ENCODE measurements at regions not wholly inside any gene's neighbourhood (a gene's known extent, or its start where the extent isn't known, plus 50 kb on each side); places are given as distances from the start of the nearest gene placed in this dataset.

DNA sequence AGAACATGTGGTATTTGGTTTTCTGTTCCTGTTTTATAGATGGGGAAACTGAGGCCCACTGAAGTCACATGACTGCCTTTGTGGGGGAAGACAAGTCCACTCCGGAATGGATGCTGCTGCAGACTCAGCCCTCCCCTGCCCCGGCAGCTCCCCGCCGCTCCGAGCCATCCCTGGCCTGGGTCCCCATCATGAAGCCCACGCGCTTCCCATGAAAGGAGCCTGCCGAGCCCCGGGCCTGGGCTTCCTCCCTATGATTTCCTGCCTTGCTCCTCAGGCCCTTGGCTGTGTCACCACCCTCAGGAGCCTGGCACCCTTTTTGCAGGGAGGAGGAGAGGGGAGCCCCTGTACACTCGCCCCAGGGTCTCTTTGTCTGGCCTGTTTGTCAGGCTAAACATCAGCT, 125.3 kb upstream of the FOXF1 start:
- H3K9me3 ChIP-seq (ENCODE audit: severe bottlenecking) = no peaks in the 10 kb centered on the region
- TF ChIP-seq, protein P1, sequence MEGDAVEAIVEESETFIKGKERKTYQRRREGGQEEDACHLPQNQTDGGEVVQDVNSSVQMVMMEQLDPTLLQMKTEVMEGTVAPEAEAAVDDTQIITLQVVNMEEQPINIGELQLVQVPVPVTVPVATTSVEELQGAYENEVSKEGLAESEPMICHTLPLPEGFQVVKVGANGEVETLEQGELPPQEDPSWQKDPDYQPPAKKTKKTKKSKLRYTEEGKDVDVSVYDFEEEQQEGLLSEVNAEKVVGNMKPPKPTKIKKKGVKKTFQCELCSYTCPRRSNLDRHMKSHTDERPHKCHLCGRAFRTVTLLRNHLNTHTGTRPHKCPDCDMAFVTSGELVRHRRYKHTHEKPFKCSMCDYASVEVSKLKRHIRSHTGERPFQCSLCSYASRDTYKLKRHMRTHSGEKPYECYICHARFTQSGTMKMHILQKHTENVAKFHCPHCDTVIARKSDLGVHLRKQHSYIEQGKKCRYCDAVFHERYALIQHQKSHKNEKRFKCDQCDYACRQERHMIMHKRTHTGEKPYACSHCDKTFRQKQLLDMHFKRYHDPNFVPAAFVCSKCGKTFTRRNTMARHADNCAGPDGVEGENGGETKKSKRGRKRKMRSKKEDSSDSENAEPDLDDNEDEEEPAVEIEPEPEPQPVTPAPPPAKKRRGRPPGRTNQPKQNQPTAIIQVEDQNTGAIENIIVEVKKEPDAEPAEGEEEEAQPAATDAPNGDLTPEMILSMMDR (IDR thresholded peaks at IDR 0.05; ENCODE audit: low read depth, low read length) = no peak
- DNase-seq = no peak
- no peaks in the 10 kb centered on the region for H3K27me3 ChIP-seq (ENCODE audit: insufficient read depth, low read depth, severe bottlenecking)
- no peak overlapping the region for H3K4me3 ChIP-seq (ENCODE audit: low read depth, low read length)
- H3K27ac ChIP-seq = no peak overlapping the region
- no peaks in the 10 kb centered on the region for H3K36me3 ChIP-seq

DNA sequence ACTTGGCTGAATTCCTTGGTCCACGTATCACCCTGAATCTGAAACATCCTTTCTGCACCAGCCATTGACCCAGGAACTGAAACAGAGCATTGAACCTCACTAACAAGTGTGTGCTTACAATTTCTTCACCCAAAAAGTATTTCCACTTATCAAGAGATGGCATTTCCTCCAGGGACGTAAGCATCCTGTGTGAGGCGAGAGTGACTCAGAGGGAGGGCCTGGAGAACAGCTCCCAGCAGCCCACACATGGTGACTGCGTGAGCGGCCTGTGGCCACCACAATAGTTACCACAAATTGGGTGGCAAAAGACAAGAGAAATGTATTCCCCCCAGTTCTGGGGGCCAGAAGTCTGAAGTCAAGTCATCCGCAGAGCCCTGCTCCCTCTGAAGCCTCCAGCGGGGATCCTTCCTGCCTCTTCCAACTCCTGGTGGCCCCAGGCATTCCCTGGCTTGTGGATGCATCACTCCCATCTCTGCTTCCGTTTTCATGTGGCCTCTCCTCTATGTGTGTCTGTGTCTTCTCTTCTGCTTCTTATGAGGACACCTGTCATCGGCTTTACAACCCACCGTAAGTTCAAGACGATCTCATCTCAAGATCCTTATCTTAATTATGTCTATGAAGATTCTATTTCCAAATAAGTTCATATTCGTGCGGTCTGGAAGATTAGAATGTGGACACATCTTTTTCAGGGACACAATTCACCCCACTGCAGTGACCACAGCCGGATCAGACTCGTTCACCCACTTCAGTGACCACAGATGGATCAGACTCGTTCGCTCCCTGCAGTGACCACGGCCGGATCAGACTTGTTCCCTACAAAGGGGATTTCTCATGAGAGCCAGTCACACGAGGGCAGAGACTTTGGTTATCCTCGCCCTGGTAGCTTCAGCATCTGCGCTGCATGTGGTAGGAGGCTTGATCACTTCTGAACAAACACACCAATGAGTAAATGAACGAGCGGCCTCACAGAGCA, 122.6 kb upstream of the FOXF1 start:
- Histone ChIP-seq H3K9me3 (ENCODE audit: severe bottlenecking) (no peaks in the 10 kb centered on the region), H3K36me3 (no peaks in the 10 kb centered on the region), H3K4me3 (ENCODE audit: low read depth, low read length) (no peak overlapping the region), H3K27me3 (ENCODE audit: insufficient read depth, low read depth, severe bottlenecking) (no peaks in the 10 kb centered on the region), H3K27ac (no peak overlapping the region)
- TF ChIP-seq, protein P1 (IDR thresholded peaks at IDR 0.05; ENCODE audit: low read depth, low read length) = no peak
- DNase-seq = no peak

DNA sequence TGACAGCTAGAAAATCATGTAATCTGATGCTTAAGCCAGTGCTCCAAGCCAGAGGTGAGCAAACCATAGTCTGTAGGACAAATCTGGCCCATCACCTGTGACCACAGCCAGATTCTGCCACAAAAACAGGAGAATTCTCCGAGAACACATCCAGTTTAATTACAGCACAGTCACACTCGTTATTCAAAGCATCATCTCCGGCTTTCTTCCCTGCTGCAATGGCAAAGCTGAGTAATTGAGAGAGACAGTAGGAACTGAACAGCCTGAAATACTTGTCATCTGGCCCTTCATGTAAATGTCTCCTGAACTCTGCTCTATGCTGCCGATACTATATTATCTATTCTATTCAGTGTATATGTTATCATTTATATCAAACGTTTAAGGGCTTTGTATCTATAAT, 121.4 kb upstream of the FOXF1 start:
- Histone ChIP-seq H3K9me3 (ENCODE audit: severe bottlenecking) (no peaks in the 10 kb centered on the region), H3K27ac (no peak overlapping the region), H3K4me3 (ENCODE audit: low read depth, low read length) (no peak overlapping the region), H3K27me3 (ENCODE audit: insufficient read depth, low read depth, severe bottlenecking) (no peaks in the 10 kb centered on the region), H3K36me3 (no peaks in the 10 kb centered on the region)
- no peak for DNase-seq
- TF ChIP-seq, protein P1 (IDR thresholded peaks at IDR 0.05; ENCODE audit: low read depth, low read length) = no peak

DNA sequence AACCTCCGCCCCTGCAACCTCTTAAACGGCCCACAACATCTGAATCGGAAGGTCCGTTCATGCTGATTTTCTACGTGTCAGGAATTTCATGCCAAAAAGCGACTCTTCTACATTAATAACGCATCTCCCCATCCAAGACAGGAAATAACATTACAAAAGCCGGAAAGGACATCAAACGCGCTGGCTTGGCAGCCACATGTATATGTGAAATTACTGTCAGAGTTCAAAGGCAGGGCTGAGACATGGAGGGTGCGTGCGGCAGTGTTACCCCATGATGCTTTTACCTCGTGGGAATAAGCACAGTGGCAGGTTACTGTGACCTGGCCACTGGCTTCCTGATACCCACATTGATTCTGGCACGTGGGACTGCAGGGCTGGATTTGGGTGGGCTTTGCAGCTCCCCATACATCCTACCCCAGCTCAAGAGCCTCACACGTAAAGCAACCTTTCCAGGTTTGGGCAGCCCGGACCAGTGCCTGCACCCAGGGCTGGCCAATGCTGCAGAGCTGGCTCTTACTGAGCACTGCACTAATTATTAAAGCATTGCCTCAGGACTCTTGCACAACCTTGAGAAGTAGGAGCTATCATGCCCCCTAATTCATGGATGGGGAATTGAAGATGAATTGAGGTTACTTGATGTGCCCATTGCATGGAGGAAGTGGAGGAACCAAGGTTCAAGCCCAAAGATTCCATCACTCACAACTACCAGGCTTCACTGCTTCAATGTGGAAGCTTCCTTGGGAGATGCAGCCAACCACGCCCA, 120.6 kb upstream of the FOXF1 start:
- H3K27ac ChIP-seq = no peak overlapping the region
- no peak for DNase-seq

DNA sequence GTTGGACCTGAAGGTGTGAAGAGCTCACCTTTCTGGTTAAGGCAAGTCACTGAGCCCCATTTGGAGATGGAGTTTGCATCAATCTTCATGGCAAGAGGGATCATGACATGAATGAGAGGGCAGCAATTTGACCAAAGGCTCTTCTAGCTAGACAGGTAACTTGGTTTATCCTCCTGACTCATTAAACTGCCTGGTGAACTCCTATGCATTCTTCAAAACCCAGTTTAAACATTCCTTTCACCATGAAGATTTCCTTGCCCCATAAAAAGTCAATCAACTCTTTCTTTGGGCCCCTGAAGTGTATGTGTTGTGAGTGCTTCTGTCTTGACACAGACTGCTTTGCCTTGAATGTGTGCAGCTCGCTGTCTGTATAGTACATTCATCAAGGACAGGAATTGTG, 120.0 kb upstream of the FOXF1 start:
- Histone ChIP-seq H3K27me3 (ENCODE audit: insufficient read depth, low read depth, severe bottlenecking) (no peaks in the 10 kb centered on the region), H3K9me3 (ENCODE audit: severe bottlenecking) (no peaks in the 10 kb centered on the region), H3K27ac (no peak overlapping the region), H3K4me3 (ENCODE audit: low read depth, low read length) (no peak overlapping the region), H3K36me3 (no peaks in the 10 kb centered on the region)
- no peak for DNase-seq
- TF ChIP-seq, protein P1 (IDR thresholded peaks at IDR 0.05; ENCODE audit: low read depth, low read length) = no peak

More for the DNA sequence above, 120.6 kb upstream of the FOXF1 start:
- Histone ChIP-seq H3K4me3 (ENCODE audit: low read depth, low read length) (no peak overlapping the region), H3K9me3 (ENCODE audit: severe bottlenecking) (no peaks in the 10 kb centered on the region), H3K36me3 (no peaks in the 10 kb centered on the region), H3K27me3 (ENCODE audit: insufficient read depth, low read depth, severe bottlenecking) (no peaks in the 10 kb centered on the region)
- TF ChIP-seq, protein P1 (IDR thresholded peaks at IDR 0.05; ENCODE audit: low read depth, low read length) = no peak
